Ovary (tissue), 7 donors: ENCODE measurements at regions not wholly inside any gene's neighbourhood (a gene's known extent, or its start where the extent isn't known, plus 50 kb on each side); places are given as distances from the start of the nearest gene placed in this dataset.

Source experiments
- DNase-seq, 5 donors: peaks; one replicate each; pipeline ENCODE4 v3.0.0-alpha.2; 2019 to 2020
- H3K27ac ChIP-seq, 2 donors: fragments of 200-600 bp; one replicate each; pipeline versions ENCODE4 v1.5.1 to v1.8.0; 2019 to 2022
- H3K27me3 ChIP-seq: fragments of 200-600 bp; one replicate; pipeline ENCODE4 v1.8.0; 2022
- H3K36me3 ChIP-seq: fragments of 200-600 bp; sonication (generic); one replicate; pipeline ENCODE4 v1.5.1; 2019
- H3K4me1 ChIP-seq: one replicate; pipeline ENCODE4 v1.8.1; 2013; ENCODE audit warnings: mild to moderate bottlenecking, moderate library complexity; ENCODE audit not compliant: insufficient read depth
- H3K4me3 ChIP-seq: fragments of 200-600 bp; sonication (generic); one replicate; pipeline ENCODE4 v1.5.1; 2017
- H3K9me3 ChIP-seq, 2 donors: fragments of 200-600 bp in 1 of 2; sonication (generic) in 1 of 2; one replicate each; pipeline versions ENCODE4 v1.5.1 to v1.8.1; 2013 to 2019; ENCODE audit warnings: mild to moderate bottlenecking in 1 of 2, moderate library complexity in 1 of 2
- EP300 ChIP-seq: sonication (generic); formaldehyde crosslinking; IDR thresholded peaks from one replicate; pipeline ENCODE4 v1.6.1; 2017; ENCODE audit warnings: antibody characterized with exemption
- POLR2A ChIP-seq: fragments of 450-650 bp; IDR thresholded peaks from one replicate; pipeline ENCODE4 v1.6.1; 2017; ENCODE audit warnings: antibody characterized with exemption, mild to moderate bottlenecking, moderate library complexity
- WGBS, 3 donors: extraction: QIAGEN DNeasy Blood & Tissue Kit in 1 of 3; methylation state at CpG; one replicate each; pipeline versions ENCODE4 v1.1.5 to v1.1.7; 2013 to 2017; 5-methylcytosine and 5-hydroxymethylcytosine counted together
- intact Hi-C, 4 donors: fragments of 100-400 bp; cut with DNase I; formaldehyde crosslinking; loops; one replicate each; pipeline versions ENCODE4 v1.11.0 to v1.15.1; 2022 to 2023
- TF ChIP-seq, protein P1 (sequence below), 3 donors: fragments of 450-650 bp in 2 of 3; fragments of 200-600 bp in 1 of 3; IDR thresholded peaks; one replicate each; pipeline versions ENCODE4 v1.5.1 to v1.8.0; 2016 to 2022; ENCODE audit warnings: antibody characterized with exemption in 3 of 3, mild to moderate bottlenecking in 1 of 3
- donor health status: DM: no; HTN: no; CAD: no; lungs with moderate emphysema.
- donor health status: DM: no; HTN: no; CAD: no.
- donor health status: Bipolar disorder and iron deficiency.
- donor health status: DM: no; HTN: no; CAD: no.
- donor health status: DM: yes; HTN: yes; CAD: no.

DNA sequence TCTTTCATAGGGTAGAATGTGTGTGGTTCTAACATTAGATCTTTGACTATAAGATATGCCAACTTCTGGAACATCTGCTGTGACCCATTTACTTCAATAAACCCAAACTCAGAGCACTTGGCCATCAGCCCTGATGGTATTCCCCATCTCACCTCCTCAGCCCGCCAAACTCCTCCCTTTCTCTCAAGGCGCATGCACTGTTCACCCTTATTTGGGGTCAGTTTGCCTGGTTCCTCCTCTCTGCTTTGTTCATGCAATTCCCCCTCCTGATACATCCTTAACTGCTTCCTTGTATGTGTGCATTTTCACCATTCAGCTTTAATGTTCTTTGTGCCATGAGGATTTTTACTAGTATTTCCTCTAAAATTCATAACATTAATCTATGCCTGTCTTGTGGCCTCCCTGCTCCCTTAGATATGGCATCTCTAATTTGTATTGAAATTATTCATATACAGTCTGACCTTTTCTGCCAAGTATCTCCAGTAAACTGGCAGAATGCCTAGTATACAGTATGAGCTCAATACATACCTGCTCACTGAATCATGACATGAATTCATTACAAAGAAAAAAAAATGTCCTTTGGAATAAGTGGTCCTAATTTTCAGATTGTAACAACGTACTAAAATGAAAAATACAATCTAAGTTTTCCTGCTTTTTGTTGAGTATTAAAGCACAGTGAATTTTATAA is 336.8 kb upstream of the IGFBP3 start:
- 73 to 83% (median 81%) methylated on average over 3 of the region's 3 CpGs for WGBS, 3 donors
- TF ChIP-seq EP300 (no peak), POLR2A (no peak)
- TF ChIP-seq, protein P1, sequence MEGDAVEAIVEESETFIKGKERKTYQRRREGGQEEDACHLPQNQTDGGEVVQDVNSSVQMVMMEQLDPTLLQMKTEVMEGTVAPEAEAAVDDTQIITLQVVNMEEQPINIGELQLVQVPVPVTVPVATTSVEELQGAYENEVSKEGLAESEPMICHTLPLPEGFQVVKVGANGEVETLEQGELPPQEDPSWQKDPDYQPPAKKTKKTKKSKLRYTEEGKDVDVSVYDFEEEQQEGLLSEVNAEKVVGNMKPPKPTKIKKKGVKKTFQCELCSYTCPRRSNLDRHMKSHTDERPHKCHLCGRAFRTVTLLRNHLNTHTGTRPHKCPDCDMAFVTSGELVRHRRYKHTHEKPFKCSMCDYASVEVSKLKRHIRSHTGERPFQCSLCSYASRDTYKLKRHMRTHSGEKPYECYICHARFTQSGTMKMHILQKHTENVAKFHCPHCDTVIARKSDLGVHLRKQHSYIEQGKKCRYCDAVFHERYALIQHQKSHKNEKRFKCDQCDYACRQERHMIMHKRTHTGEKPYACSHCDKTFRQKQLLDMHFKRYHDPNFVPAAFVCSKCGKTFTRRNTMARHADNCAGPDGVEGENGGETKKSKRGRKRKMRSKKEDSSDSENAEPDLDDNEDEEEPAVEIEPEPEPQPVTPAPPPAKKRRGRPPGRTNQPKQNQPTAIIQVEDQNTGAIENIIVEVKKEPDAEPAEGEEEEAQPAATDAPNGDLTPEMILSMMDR (IDR thresholded peaks at IDR 0.05) = no peak
- Histone ChIP-seq H3K9me3 (no peaks in the 10 kb centered on the region), H3K4me1 (no peaks in the 10 kb centered on the region), H3K36me3 (no peaks in the 10 kb centered on the region), H3K27me3 (no peaks in the 10 kb centered on the region), H3K4me3 (no peak overlapping the region), H3K27ac (no peak overlapping the region)
- intact Hi-C loops = no loop called here
- DNase-seq = no peak

DNA sequence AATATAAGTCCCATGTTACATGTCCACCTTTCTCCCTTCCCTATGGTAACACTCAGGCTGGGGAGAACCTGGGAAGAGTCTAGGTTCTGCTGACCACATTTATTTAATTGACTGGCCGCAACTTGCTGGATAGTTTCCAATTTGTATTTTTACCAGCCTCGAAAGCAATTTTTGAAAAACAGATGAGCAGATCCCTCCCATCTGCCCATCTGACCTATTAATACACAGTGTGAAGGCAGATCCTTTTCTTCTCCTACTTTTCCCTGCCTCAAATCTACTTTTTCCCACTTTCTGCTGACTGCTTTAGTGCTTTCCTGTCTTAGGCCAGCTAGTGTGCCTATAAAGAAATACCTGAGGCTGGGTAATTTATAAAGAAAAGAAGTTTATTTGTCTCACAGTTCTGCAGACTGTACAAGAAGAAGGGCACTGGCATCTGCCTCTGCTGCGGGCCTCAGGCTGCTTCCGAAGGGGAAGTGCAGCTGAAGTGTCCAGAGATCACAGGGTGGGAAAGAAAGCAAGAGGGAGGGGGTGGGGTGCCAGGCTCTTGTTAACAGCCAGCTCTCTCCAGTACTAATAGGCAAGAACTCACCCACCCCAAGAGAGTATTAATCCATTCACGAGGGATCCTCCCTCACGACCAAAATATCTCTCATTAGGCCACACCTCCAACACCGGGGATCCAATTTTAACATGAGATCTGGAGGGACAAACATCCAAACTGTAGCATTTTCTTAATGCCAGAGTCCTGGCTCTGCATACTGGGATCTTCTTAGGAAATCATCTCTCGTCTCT is 336.0 kb upstream of the IGFBP3 start:
- Histone ChIP-seq H3K27me3 (no peaks in the 10 kb centered on the region), H3K4me1 (no peaks in the 10 kb centered on the region), H3K4me3 (no peak overlapping the region), H3K9me3 (no peaks in the 10 kb centered on the region), H3K27ac (no peak overlapping the region), H3K36me3 (no peaks in the 10 kb centered on the region)
- no peak for DNase-seq
- 70 to 79% (median 73%) methylated on average over 8 of the region's 8 CpGs for WGBS, 3 donors
- intact Hi-C loops = no loop called here
- no peak for TF ChIP-seq EP300
- no peak for TF ChIP-seq POLR2A
- TF ChIP-seq, protein P1 (IDR thresholded peaks at IDR 0.05) = no peak

DNA sequence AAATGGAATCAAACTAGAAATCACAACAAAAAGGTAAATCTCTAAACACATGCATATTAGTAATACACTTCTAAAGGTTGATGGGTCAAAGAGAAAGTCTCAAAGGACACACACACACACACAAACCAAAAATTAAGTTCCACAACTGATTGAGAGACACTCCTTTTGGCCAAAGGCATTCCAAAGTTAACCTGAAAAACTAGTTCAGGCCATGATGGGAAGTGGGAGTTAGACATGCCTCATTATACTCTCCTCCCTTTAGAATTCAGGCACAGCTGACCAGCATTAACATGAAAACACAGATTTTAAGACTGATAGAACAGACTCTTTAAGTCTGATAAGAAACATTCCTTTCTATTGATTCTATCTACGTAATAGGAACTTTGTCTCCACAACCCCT is 332.4 kb upstream of the IGFBP3 start:
- intact Hi-C loops = no loop called here
- TF ChIP-seq, protein P1 (IDR thresholded peaks at IDR 0.05) = no peak
- TF ChIP-seq POLR2A = no peak
- no peak for TF ChIP-seq EP300
- H3K9me3 ChIP-seq = no peaks in the 10 kb centered on the region
- DNase-seq = no peak
- H3K27ac ChIP-seq = no peak overlapping the region
- H3K4me3 ChIP-seq = no peak overlapping the region
- H3K36me3 ChIP-seq = no peaks in the 10 kb centered on the region
- H3K27me3 ChIP-seq = no peaks in the 10 kb centered on the region
- WGBS, 3 donors = 91 to 100% (median 95%) methylated on average over 1 of the region's 1 CpG
- no peaks in the 10 kb centered on the region for H3K4me1 ChIP-seq

DNA sequence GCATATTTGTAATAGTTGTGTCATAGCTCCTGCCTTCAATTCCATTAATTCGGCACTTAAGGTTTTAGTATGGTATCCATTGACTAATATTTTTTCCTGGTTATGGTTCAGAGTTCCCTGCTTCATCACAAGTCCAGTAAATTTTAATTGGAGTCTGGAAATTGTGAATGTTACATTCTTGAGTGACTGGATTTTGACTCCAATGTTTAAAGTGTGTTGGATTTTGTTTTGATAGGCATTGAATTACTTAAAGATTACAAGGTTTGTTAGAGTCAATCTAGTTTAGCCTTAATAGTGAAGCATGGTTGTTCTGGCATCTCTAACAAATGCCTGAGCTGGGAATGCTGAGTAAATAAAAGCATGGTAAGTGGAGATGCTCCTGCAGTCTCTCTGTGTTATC is 326.6 kb upstream of the IGFBP3 start:
- 5 to 37% (median 10%) methylated on average over 1 of the region's 1 CpG for WGBS, 3 donors
- Histone ChIP-seq H3K27ac (no peak overlapping the region), H3K4me3 (no peak overlapping the region), H3K27me3 (no peaks in the 10 kb centered on the region), H3K4me1 (peaks cover 2% of the 10 kb centered on the region), H3K36me3 (no peaks in the 10 kb centered on the region), H3K9me3 (no peaks in the 10 kb centered on the region)
- no peak for TF ChIP-seq EP300
- TF ChIP-seq, protein P1 (IDR thresholded peaks at IDR 0.05) = no peak
- intact Hi-C loops = no loop called here
- no peak for DNase-seq
